ENCODE measurements at regions not wholly inside any gene's neighbourhood (a gene's known extent, or its start where the extent isn't known, plus 50 kb on each side); places are given as distances from the start of the nearest gene placed in this dataset.

DNA sequence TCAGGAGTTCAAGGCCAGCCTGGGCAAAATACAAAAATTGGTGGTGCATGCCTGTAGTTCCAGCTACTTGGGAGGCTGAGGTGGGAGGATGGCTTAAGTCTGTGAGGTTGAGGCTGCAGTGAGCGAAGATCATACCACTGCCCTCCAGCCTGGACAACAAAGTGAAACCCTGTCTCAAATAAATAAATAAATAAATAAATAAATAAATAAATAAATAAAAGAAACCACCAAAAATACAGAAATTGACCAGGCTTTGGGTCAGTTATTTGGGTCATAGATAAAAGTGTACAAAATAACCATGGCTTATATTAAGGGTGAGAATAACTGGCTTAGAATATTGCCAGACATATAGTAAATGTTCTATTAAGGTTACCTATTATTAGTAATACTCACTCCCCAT, 129.2 kb downstream of the NEUROD6 start:
- H3K4me2 ChIP-seq (replicated peaks; ENCODE audit: low read depth, low read length, poor library complexity, severe bottlenecking), result no peak overlapping the region
- H3K9me3 Mint-ChIP-seq (ENCODE audit: insufficient read depth), result no peaks in the 10 kb centered on the region
- H3K27ac ChIP-seq (ENCODE audit: low read length in 2 of 2), result no peak overlapping the region
- H3K9ac ChIP-seq (ENCODE audit: low read length), result no peak overlapping the region
- no peak overlapping the region for H3K4me3 ChIP-seq (ENCODE audit: control extremely low read depth in 1 of 5, extremely low read depth in 1 of 5, insufficient read depth in 1 of 5, low read depth in 2 of 5, low read length in 4 of 5)
- no peak overlapping the region for H2AFZ ChIP-seq (ENCODE audit: insufficient read depth, low read depth, low read length, poor library complexity, severe bottlenecking)
- no peaks in the 10 kb centered on the region for H3K4me1 Mint-ChIP-seq
- no CpG with 5 or more reads among the region's 1 CpG for WGBS (ENCODE audit: insufficient coverage)
- no peaks in the 10 kb centered on the region for H3K79me2 ChIP-seq (ENCODE audit: control insufficient read depth, insufficient read depth, low read length)
- H3K4me3 Mint-ChIP-seq, result no peak overlapping the region
- ChIA-PET POLR2A (no interaction called here), CTCF (no interaction called here)
- H3K9me3 ChIP-seq (ENCODE audit: control extremely low read depth in 1 of 3, control insufficient read depth in 2 of 3, insufficient read depth in 1 of 3, low read length in 2 of 3), result no peaks in the 10 kb centered on the region
- no peaks in the 10 kb centered on the region for H3K27me3 ChIP-seq (replicated peaks in 1 of 4; ENCODE audit: control extremely low read depth in 1 of 4, control insufficient read depth in 3 of 4, insufficient read depth in 4 of 4, low read length in 3 of 4)
- intact Hi-C loops (cut with micrococcal nuclease), result no loop called here
- H3K36me3 ChIP-seq (replicated peaks in 1 of 2; ENCODE audit: control extremely low read depth in 1 of 2, control insufficient read depth in 1 of 2, extremely low read depth in 1 of 2, insufficient read depth in 2 of 2, low read length in 1 of 2), result no peaks in the 10 kb centered on the region
- no peaks in the 10 kb centered on the region for H3K4me1 ChIP-seq (ENCODE audit: control insufficient read depth in 2 of 2, insufficient read depth in 2 of 2, low read length in 2 of 2)
- no peak for ATAC-seq (ENCODE audit: low read depth)
- TF ChIP-seq, protein P1, sequence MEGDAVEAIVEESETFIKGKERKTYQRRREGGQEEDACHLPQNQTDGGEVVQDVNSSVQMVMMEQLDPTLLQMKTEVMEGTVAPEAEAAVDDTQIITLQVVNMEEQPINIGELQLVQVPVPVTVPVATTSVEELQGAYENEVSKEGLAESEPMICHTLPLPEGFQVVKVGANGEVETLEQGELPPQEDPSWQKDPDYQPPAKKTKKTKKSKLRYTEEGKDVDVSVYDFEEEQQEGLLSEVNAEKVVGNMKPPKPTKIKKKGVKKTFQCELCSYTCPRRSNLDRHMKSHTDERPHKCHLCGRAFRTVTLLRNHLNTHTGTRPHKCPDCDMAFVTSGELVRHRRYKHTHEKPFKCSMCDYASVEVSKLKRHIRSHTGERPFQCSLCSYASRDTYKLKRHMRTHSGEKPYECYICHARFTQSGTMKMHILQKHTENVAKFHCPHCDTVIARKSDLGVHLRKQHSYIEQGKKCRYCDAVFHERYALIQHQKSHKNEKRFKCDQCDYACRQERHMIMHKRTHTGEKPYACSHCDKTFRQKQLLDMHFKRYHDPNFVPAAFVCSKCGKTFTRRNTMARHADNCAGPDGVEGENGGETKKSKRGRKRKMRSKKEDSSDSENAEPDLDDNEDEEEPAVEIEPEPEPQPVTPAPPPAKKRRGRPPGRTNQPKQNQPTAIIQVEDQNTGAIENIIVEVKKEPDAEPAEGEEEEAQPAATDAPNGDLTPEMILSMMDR (IDR thresholded peaks at IDR 0.05), result no peak
- no peak for TF ChIP-seq EZH2 (IDR thresholded peaks at IDR 0.05; ENCODE audit: borderline replicate concordance, insufficient read depth, low read depth, low read length, poor library complexity, severe bottlenecking)
- H4K20me1 ChIP-seq (ENCODE audit: control insufficient read depth, insufficient read depth, low read length, poor library complexity, severe bottlenecking), result no peaks in the 10 kb centered on the region
- H3K27me3 Mint-ChIP-seq, result no peaks in the 10 kb centered on the region
- H3K27ac Mint-ChIP-seq, result no peak overlapping the region
- DNase-seq, result no peak

DNA sequence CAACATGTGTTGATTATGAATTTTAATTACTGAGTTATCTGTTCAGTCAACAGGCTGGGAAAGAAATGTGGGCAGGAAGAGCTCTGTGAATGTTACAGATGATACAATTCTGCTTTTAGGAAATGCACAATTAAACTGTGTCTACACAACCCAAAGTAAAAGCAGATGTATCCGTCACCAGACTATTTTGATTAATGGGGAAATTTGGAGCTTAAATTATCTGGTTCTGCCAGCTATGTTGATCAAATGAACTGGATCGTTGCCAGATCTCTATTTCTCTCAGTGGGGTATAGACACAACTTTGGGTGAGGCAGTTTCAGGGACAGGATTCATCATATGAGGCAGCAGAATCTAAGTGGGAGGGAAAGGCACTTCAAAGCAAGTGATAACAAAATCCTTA, 136.5 kb downstream of the NEUROD6 start:
- 56% methylated on average over 1 of the region's 2 CpGs for WGBS (ENCODE audit: insufficient coverage)
- Histone ChIP-seq H3K9ac (ENCODE audit: low read length) (no peak overlapping the region), H3K9me3 (ENCODE audit: control extremely low read depth in 1 of 3, control insufficient read depth in 2 of 3, insufficient read depth in 1 of 3, low read length in 2 of 3) (peaks cover 0 to 11% (median 0%) of the 10 kb centered on the region in 3 donors), H3K79me2 (ENCODE audit: control insufficient read depth, insufficient read depth, low read length) (no peaks in the 10 kb centered on the region), H3K27ac (ENCODE audit: low read length in 2 of 2) (no peak overlapping the region), H3K4me1 (ENCODE audit: control insufficient read depth in 2 of 2, insufficient read depth in 2 of 2, low read length in 2 of 2) (no peaks in the 10 kb centered on the region), H3K4me2 (replicated peaks; ENCODE audit: low read depth, low read length, poor library complexity, severe bottlenecking) (no peak overlapping the region), H3K4me3 (ENCODE audit: control extremely low read depth in 1 of 5, extremely low read depth in 1 of 5, insufficient read depth in 1 of 5, low read depth in 2 of 5, low read length in 4 of 5) (no peak overlapping the region), H3K36me3 (replicated peaks in 1 of 2; ENCODE audit: control extremely low read depth in 1 of 2, control insufficient read depth in 1 of 2, extremely low read depth in 1 of 2, insufficient read depth in 2 of 2, low read length in 1 of 2) (no peaks in the 10 kb centered on the region), H3K27me3 (replicated peaks in 1 of 4; ENCODE audit: control extremely low read depth in 1 of 4, control insufficient read depth in 3 of 4, insufficient read depth in 4 of 4, low read length in 3 of 4) (no peaks in the 10 kb centered on the region), H2AFZ (ENCODE audit: insufficient read depth, low read depth, low read length, poor library complexity, severe bottlenecking) (no peak overlapping the region), H4K20me1 (ENCODE audit: control insufficient read depth, insufficient read depth, low read length, poor library complexity, severe bottlenecking) (no peaks in the 10 kb centered on the region)
- DNase-seq (no peak), ATAC-seq (ENCODE audit: low read depth) (no peak)
- POLR2A ChIA-PET, result no interaction called here
- no peak overlapping the region for H3K27ac Mint-ChIP-seq
- no peak overlapping the region for H3K4me3 Mint-ChIP-seq
- H3K9me3 Mint-ChIP-seq (ENCODE audit: insufficient read depth), result no peaks in the 10 kb centered on the region
- no peaks in the 10 kb centered on the region for H3K27me3 Mint-ChIP-seq
- intact Hi-C loops (cut with micrococcal nuclease), result no loop called here
- no peak for TF ChIP-seq EZH2 (IDR thresholded peaks at IDR 0.05; ENCODE audit: borderline replicate concordance, insufficient read depth, low read depth, low read length, poor library complexity, severe bottlenecking)
- TF ChIP-seq, protein P1 (IDR thresholded peaks at IDR 0.05), result no peak
- CTCF ChIA-PET, result no interaction called here
- H3K4me1 Mint-ChIP-seq, result no peaks in the 10 kb centered on the region

All from B cell (primary cell).